Activated CD4-positive, alpha-beta memory T cell treated with anti-CD3 and anti-CD28 coated beads, Interleukin-2, amount 10 ng/mL, durations not matched to agents 7 days and 5 days (primary cell): ENCODE measurements at regions not wholly inside any gene's neighbourhood (a gene's known extent, or its start where the extent isn't known, plus 50 kb on each side); places are given as distances from the start of the nearest gene placed in this dataset.

Source experiments
- CTCF ChIA-PET: fragments of 350-600 bp; sonication (Branson Sonifier 250); formaldehyde crosslinking; loops from one replicate; lab custom pipeline; 2021; ENCODE audit warnings: antibody characterized with exemption, inconsistent platforms; lab: Charles Lee
- POLR2A ChIA-PET: fragments of 350-600 bp; sonication (Branson Sonifier 250); formaldehyde crosslinking; loops from one replicate; lab custom pipeline; 2021; ENCODE audit warnings: antibody characterized with exemption; lab: Charles Lee
- DNase-seq: peaks from one replicate; pipeline ENCODE4 v3.0.0-alpha.2; 2020
- H3K27ac Mint-ChIP-seq: one replicate; pipeline ENCODE4 v1.8.0; 2021; ENCODE audit warnings: mild to moderate bottlenecking, mixed read lengths
- H3K27me3 Mint-ChIP-seq: one replicate; pipeline ENCODE4 v1.8.0; 2021; ENCODE audit warnings: mixed read lengths
- H3K36me3 Mint-ChIP-seq: one replicate; pipeline ENCODE4 v1.8.0; 2021; ENCODE audit warnings: low read depth, mixed read lengths
- H3K4me1 Mint-ChIP-seq: one replicate; pipeline ENCODE4 v1.8.0; 2021; ENCODE audit warnings: mixed read lengths
- H3K4me3 Mint-ChIP-seq: one replicate; pipeline ENCODE4 v1.8.0; 2021; ENCODE audit warnings: mild to moderate bottlenecking, mixed read lengths
- H3K9me3 Mint-ChIP-seq: one replicate; pipeline ENCODE4 v1.8.0; 2021; ENCODE audit warnings: mixed read lengths

DNA sequence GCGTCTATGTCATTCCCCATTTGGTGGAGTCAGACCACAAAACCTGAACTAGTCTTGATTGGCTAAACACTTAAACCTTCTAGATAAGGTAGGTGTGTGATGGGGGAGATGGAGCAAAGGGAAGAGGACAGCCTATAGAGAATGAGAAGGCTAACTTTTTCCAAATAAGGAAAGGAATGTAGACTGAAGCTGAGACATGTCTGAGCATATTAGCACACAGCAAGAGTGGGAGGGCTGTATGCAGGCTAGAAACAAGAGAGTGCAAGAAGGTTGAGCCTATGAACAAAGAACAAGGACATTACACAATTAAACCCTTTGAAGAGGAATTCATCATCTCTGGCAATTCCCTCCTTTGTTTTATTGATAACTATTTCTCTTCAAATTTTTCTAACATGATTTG is 89.2 kb upstream of the OLFM3 start:
- Mint-ChIP-seq H3K4me3 (no peak overlapping the region), H3K9me3 (no peaks in the 10 kb centered on the region), H3K36me3 (no peaks in the 10 kb centered on the region), H3K4me1 (no peaks in the 10 kb centered on the region), H3K27me3 (no peaks in the 10 kb centered on the region), H3K27ac (no peak overlapping the region)
- ChIA-PET CTCF (no interaction called here), POLR2A (no interaction called here)
- DNase-seq = no peak

DNA sequence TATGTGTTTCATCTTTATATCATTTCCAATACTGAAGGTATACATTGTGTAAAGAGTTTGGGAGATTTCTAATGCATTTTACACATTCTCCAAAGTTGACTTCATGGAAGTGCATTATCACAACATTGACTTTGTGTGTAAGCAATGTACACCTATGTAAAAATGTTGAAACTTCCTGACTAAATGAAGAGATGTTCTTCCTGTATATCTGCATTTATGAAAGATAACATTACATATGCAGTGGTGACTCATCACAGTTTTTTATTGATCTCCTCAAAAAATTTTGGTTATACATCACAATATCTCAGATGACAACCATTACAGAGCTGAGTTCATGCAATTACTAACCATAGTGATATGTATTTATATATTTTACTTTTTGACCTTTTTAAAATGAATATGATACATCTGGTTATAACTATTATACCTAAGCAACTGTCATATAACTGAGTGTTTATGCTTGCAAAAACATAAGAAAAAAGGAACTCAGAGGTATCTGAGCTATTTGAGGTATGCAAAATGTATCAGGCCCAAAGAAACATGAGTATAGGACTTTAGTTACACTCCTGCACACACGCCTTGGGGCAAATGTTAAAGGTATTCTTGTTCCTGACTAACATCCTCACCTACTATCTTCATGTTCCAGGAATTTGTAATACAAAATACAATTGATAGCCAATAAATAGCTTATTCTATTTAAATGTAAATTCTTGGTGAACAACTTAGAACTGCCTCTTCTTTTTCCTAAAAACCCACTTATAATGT is 88.2 kb upstream of the OLFM3 start:
- Mint-ChIP-seq H3K36me3 (no peaks in the 10 kb centered on the region), H3K27me3 (no peaks in the 10 kb centered on the region), H3K27ac (no peak overlapping the region), H3K9me3 (no peaks in the 10 kb centered on the region), H3K4me3 (no peak overlapping the region), H3K4me1 (no peaks in the 10 kb centered on the region)
- POLR2A ChIA-PET = no interaction called here
- DNase-seq = no peak
- CTCF ChIA-PET = no interaction called here

DNA sequence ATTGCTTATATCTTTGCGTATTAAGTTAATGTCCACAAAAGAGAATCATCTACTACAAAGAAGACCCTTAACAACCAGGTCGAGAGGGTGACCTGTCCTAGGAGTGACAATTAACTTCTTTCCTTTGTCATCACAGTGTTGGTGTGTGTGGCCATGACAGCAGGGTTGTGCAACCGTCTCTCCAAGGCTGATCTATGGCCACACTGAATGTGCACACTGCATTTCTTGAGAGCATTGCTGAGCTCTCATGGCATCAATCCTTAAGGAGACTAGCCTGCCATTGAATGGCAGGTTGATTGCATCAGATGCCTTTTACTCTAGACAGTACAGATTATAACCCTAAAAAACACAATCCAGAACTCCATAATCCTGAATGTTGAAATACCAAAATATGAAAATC is 86.5 kb upstream of the OLFM3 start:
- POLR2A ChIA-PET = no interaction called here
- H3K27ac Mint-ChIP-seq = no peak overlapping the region
- H3K9me3 Mint-ChIP-seq = no peaks in the 10 kb centered on the region

DNA sequence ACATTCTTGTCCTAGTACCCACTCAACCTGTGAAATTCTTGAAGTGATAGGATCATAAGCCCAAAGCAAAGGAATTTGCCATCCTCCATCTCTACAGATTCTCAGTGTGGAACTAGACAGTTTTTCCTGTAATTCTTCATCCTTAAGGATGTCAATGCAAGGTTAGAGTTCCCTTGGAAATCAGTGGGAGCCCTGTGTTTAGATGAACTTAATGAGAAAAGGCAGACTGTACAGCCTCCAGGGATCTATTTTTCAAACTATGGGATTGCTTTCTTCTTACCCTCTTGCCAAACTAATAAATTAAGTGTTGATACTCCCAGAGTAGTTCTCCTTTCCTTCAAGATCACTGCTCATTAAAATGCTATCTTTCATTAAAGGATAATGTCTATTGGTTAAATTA is 78.1 kb upstream of the OLFM3 start:
- ChIA-PET POLR2A (no interaction called here), CTCF (no interaction called here)
- Mint-ChIP-seq H3K4me1 (no peaks in the 10 kb centered on the region), H3K27me3 (no peaks in the 10 kb centered on the region), H3K27ac (no peak overlapping the region), H3K36me3 (no peaks in the 10 kb centered on the region), H3K9me3 (no peaks in the 10 kb centered on the region), H3K4me3 (no peak overlapping the region)
- no peak for DNase-seq

More for the DNA sequence above, 86.5 kb upstream of the OLFM3 start:
- Mint-ChIP-seq H3K36me3 (no peaks in the 10 kb centered on the region), H3K27me3 (no peaks in the 10 kb centered on the region), H3K4me1 (no peaks in the 10 kb centered on the region), H3K4me3 (no peak overlapping the region)
- no peak for DNase-seq
- CTCF ChIA-PET = no interaction called here

DNA sequence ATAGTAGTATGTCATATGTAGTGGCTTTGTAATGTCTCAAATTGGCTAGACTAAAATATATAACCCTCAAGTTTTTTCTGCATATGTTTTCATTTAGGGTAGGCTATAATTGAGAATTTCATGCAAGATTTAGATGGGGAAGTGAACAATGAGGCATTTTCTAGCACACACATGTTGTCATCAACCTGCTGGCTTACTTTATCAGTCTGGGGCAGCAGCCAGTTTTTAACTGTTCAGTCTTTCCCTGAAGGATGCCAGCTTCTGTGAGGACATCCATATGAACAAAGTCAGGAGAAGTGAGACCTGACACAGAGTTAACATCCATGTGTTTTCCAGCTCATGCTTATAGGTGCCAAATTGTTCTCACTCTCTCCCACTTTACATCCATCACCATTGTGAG is 74.7 kb upstream of the OLFM3 start:
- Mint-ChIP-seq H3K9me3 (no peaks in the 10 kb centered on the region), H3K36me3 (no peaks in the 10 kb centered on the region), H3K27ac (no peak overlapping the region), H3K27me3 (no peaks in the 10 kb centered on the region), H3K4me1 (no peaks in the 10 kb centered on the region), H3K4me3 (no peak overlapping the region)
- ChIA-PET POLR2A (no interaction called here), CTCF (no interaction called here)
- DNase-seq = no peak

DNA sequence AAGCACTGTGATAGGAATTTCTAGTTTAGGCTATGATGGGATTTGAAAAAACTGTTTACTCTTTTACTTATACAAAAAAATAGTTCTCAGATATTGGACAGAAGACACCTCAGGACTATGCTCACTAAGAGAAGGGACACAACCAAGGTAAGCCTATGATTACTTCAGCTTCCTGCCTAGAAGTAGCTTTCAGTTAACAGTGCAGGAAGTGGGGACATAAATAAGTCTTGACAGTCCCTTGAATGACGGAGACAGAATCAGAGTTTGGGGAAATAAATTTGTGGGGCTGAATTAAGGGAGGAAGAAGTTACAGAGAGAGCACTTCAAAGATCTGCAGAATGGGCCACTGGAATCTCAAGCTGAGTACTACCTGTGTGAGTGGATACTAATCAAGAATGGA is 53.8 kb upstream of the OLFM3 start:
- ChIA-PET CTCF (no interaction called here), POLR2A (no interaction called here)
- Mint-ChIP-seq H3K27ac (no peak overlapping the region), H3K27me3 (no peaks in the 10 kb centered on the region), H3K4me3 (no peak overlapping the region), H3K9me3 (peaks cover 5% of the 10 kb centered on the region), H3K36me3 (no peaks in the 10 kb centered on the region), H3K4me1 (no peaks in the 10 kb centered on the region)
- DNase-seq = no peak

DNA sequence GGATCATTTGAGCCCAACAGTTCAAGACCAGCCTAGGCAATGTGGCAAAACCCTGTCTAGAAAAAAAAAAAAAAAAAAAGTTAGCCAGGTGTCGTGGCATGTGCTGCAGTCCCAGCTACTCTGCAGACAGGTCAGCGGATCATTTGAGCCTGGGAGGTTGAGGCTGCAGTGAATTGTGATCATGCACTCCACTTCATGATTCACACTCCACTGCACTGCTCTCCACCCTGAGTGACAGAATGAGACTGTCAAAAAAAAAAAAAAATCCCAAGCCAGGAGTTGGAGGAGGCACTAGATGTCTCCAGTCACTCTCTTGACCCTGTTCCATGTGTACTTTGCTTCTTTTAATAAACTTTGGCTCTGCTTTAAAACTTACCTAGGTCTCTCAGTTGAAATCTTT is 51.0 kb upstream of the OLFM3 start:
- no peak overlapping the region for H3K27ac Mint-ChIP-seq
- H3K4me3 Mint-ChIP-seq = no peak overlapping the region
- H3K36me3 Mint-ChIP-seq = no peaks in the 10 kb centered on the region
- no peaks in the 10 kb centered on the region for H3K4me1 Mint-ChIP-seq
- H3K9me3 Mint-ChIP-seq = peaks cover 2% of the 10 kb centered on the region
- no peak for DNase-seq
- no peaks in the 10 kb centered on the region for H3K27me3 Mint-ChIP-seq
- ChIA-PET POLR2A (no interaction called here), CTCF (no interaction called here)
